Epithelial cell of proximal tubule (primary cell): ENCODE measurements at regions not wholly inside any gene's neighbourhood (a gene's known extent, or its start where the extent isn't known, plus 50 kb on each side); places are given as distances from the start of the nearest gene placed in this dataset.

Source experiments
- DNase-seq: peaks from one replicate; pipeline ENCODE4 v3.0.0-alpha.2; 2011; ENCODE audit warnings: low read depth
- H3K4me3 ChIP-seq: 2 replicates; pipeline ENCODE4 v1.5.1; 2011; ENCODE audit warnings: low read depth, mild to moderate bottlenecking, low read length
- CTCF ChIP-seq: conservative IDR thresholded peaks from 2 replicates; pipeline ENCODE4 v1.5.1; 2012; ENCODE audit warnings: low read depth, mild to moderate bottlenecking, low read length

GRCh38 chr1:55358581-55358980 lies 143.4 kb upstream of the USP24 start:
- H3K4me3 ChIP-seq: no peak overlapping the region
- no peak for DNase-seq
- no peak for TF ChIP-seq CTCF

- no peak overlapping the region for H3K4me3 ChIP-seq
- no peak for DNase-seq
- no peak for TF ChIP-seq CTCF
Measured at GRCh38 chr1:55355549-55355948, 140.4 kb upstream of the USP24 start.

- no peak overlapping the region for H3K4me3 ChIP-seq
- DNase-seq: no peak
- TF ChIP-seq CTCF: no peak
Measured at GRCh38 chr1:55353707-55354620, 138.8 kb upstream of the USP24 start.

- no peak overlapping the region for H3K4me3 ChIP-seq
- no peak for TF ChIP-seq CTCF
- DNase-seq: no peak
Measured at GRCh38 chr1:55352811-55353180, 137.6 kb upstream of the USP24 start.

GRCh38 chr1:55352080-55352810 lies 137.1 kb upstream of the USP24 start:
- H3K4me3 ChIP-seq: no peak overlapping the region
- DNase-seq: no peak
- TF ChIP-seq CTCF: no peak

GRCh38 chr1:55348356-55348755 lies 133.2 kb upstream of the USP24 start:
- no peak for DNase-seq
- no peak overlapping the region for H3K4me3 ChIP-seq
- TF ChIP-seq CTCF: no peak
